B cell (primary cell): ENCODE measurements at regions not wholly inside any gene's neighbourhood (a gene's known extent, or its start where the extent isn't known, plus 50 kb on each side); places are given as distances from the start of the nearest gene placed in this dataset.

Experiments
- ATAC-seq: fragments of 200-7000 bp; cut with Tn5 transposase; one replicate; pipeline ENCODE4 v1.10.0; 2021; ENCODE audit warnings: low read depth, mild to moderate bottlenecking, moderate number of reproducible peaks, moderate library complexity
- CTCF ChIA-PET: fragments of 350-600 bp; sonication (Branson Sonifier 250); formaldehyde crosslinking; loops from one replicate; lab custom pipeline; 2021; ENCODE audit warnings: antibody characterized with exemption, inconsistent platforms; lab: Charles Lee
- POLR2A ChIA-PET: fragments of 350-600 bp; sonication (Branson Sonifier 250); formaldehyde crosslinking; loops from one replicate; lab custom pipeline; 2021; ENCODE audit warnings: antibody characterized with exemption; lab: Charles Lee
- DNase-seq: peaks from one replicate; pipeline ENCODE4 v3.0.0; 2013
- H2AFZ ChIP-seq: 2 replicates; pipeline ENCODE4 v1.6.1; 2012; ENCODE audit warnings: mild to moderate bottlenecking, low read depth, low read length; ENCODE audit not compliant: insufficient read depth, poor library complexity, severe bottlenecking
- H3K27ac ChIP-seq, 2 donors: 1 replicate in 1 of 2; 2 replicates in 1 of 2; pipeline ENCODE4 v1.5.1; 2012 to 2013; ENCODE audit warnings: low read length in 2 of 2, mild to moderate bottlenecking in 2 of 2, moderate library complexity in 1 of 2
- H3K27me3 ChIP-seq, 4 experiments: fragments of 200-600 bp in 1 of 4; sonication (generic) in 1 of 4; replicated peaks in 1 of 4; 1 replicate in 2 of 4; 2 replicates in 2 of 4; pipeline versions ENCODE4 v1.6.1 to v1.7.0; 2013 to 2016; ENCODE audit warnings: low read length in 3 of 4, mild to moderate bottlenecking in 2 of 4, mixed read lengths in 1 of 4, moderate library complexity in 1 of 4; ENCODE audit not compliant: insufficient read depth in 4 of 4, control insufficient read depth in 3 of 4; ENCODE audit errors: control extremely low read depth in 1 of 4
- H3K36me3 ChIP-seq, 2 experiments: replicated peaks in 1 of 2; 1 replicate in 1 of 2; 2 replicates in 1 of 2; pipeline versions ENCODE4 v1.6.1 to v1.7.1; 2013; ENCODE audit warnings: low read length in 1 of 2; ENCODE audit not compliant: insufficient read depth in 2 of 2, control insufficient read depth in 1 of 2; ENCODE audit errors: control extremely low read depth in 1 of 2, extremely low read depth in 1 of 2
- H3K4me1 ChIP-seq, 2 donors: fragments of 200-600 bp in 1 of 2; sonication (generic) in 1 of 2; 1 replicate in 1 of 2; 2 replicates in 1 of 2; pipeline versions ENCODE4 v1.5.1 to v1.6.1; 2013 to 2017; ENCODE audit warnings: low read length in 2 of 2; ENCODE audit not compliant: control insufficient read depth in 2 of 2, insufficient read depth in 2 of 2
- H3K4me2 ChIP-seq: replicated peaks from 2 replicates; pipeline ENCODE3; 2012; ENCODE audit warnings: mild to moderate bottlenecking, low read depth, low read length; ENCODE audit not compliant: poor library complexity, severe bottlenecking
- H3K4me3 ChIP-seq, 5 experiments: fragments of 200-600 bp in 1 of 5; sonication (generic) in 1 of 5; 1 replicate in 3 of 5; 2 replicates in 2 of 5; pipeline versions ENCODE4 v1.5.1 to v1.7.0; 2011 to 2016; ENCODE audit warnings: low read length in 4 of 5, mild to moderate bottlenecking in 4 of 5, low read depth in 2 of 5, control low read depth in 1 of 5, moderate library complexity in 1 of 5; ENCODE audit not compliant: insufficient read depth in 1 of 5; ENCODE audit errors: control extremely low read depth in 1 of 5, extremely low read depth in 1 of 5
- H3K79me2 ChIP-seq: fragments of 200-600 bp; sonication (generic); one replicate; pipeline ENCODE4 v1.6.0; 2016; ENCODE audit warnings: low read length; ENCODE audit not compliant: control insufficient read depth, insufficient read depth
- H3K9ac ChIP-seq: fragments of 200-600 bp; sonication (generic); 2 replicates; pipeline ENCODE4 v1.6.1; 2017; ENCODE audit warnings: mild to moderate bottlenecking, low read length, moderate library complexity
- H3K9me3 ChIP-seq, 3 donors: one replicate each; pipeline versions ENCODE4 v1.6.1 to v1.7.1; 2013; ENCODE audit warnings: low read length in 2 of 3; ENCODE audit not compliant: control insufficient read depth in 2 of 3, insufficient read depth in 1 of 3; ENCODE audit errors: control extremely low read depth in 1 of 3
- H4K20me1 ChIP-seq: 2 replicates; pipeline ENCODE4 v1.6.0; 2012; ENCODE audit warnings: mild to moderate bottlenecking, low read length; ENCODE audit not compliant: insufficient read depth, control insufficient read depth, poor library complexity, severe bottlenecking
- H3K27ac Mint-ChIP-seq: one replicate; pipeline ENCODE4 v1.8.0; 2021; ENCODE audit warnings: mixed read lengths
- H3K27me3 Mint-ChIP-seq: one replicate; pipeline ENCODE4 v1.8.0; 2021; ENCODE audit warnings: mixed read lengths
- H3K4me1 Mint-ChIP-seq: one replicate; pipeline ENCODE4 v1.8.0; 2021; ENCODE audit warnings: mixed read lengths
- H3K4me3 Mint-ChIP-seq: one replicate; pipeline ENCODE4 v1.8.0; 2021; ENCODE audit warnings: mixed read lengths
- H3K9me3 Mint-ChIP-seq: one replicate; pipeline ENCODE4 v1.8.0; 2022; ENCODE audit warnings: mixed read lengths; ENCODE audit not compliant: insufficient read depth
- CTCF ChIP-seq: fragments of 200-600 bp; IDR thresholded peaks from one replicate; pipeline ENCODE4 v1.8.0; 2022; ENCODE audit warnings: antibody characterized with exemption, mild to moderate bottlenecking
- EZH2 ChIP-seq: IDR thresholded peaks from 2 replicates; pipeline ENCODE4 v1.6.1; 2012; ENCODE audit warnings: borderline replicate concordance, low read depth, mild to moderate bottlenecking, moderate library complexity, low read length; ENCODE audit not compliant: insufficient read depth, poor library complexity, severe bottlenecking
- WGBS: methylation state at CpG from one replicate; pipeline ENCODE4 v1.1.5; 2013; ENCODE audit warnings: missing lambda C conversion rate; ENCODE audit not compliant: insufficient coverage; 5-methylcytosine and 5-hydroxymethylcytosine counted together
- intact Hi-C: fragments of 100-400 bp; cut with micrococcal nuclease; formaldehyde crosslinking; loops from one replicate; pipeline ENCODE4 v1.10.0; 2022

GRCh38 chr12:46935271-46935847 is 109.6 kb upstream of the SLC38A4 start:
- H3K9me3 ChIP-seq, result peaks cover 0 to 3% (median 1%) of the 10 kb centered on the region in 3 donors
- DNase-seq (no peak), ATAC-seq (no peak)
- no peak overlapping the region for H2AFZ ChIP-seq
- Mint-ChIP-seq H3K9me3 (no peaks in the 10 kb centered on the region), H3K27ac (no peak overlapping the region), H3K4me1 (no peaks in the 10 kb centered on the region), H3K27me3 (peaks cover 20% of the 10 kb centered on the region), H3K4me3 (no peak overlapping the region)
- H3K4me3 ChIP-seq, result no peak overlapping the region
- H3K4me1 ChIP-seq, result no peaks in the 10 kb centered on the region
- CTCF ChIA-PET, result interaction anchor here (1.1 to 2.6 kb wide), 3 partner anchors 272 to 864 kb away, joined by 3 to 9 read pairs (median 4); no protein-coding TSS in a partner anchor
- no peaks in the 10 kb centered on the region for H3K27me3 ChIP-seq
- no peaks in the 10 kb centered on the region for H3K36me3 ChIP-seq
- H3K79me2 ChIP-seq, result no peaks in the 10 kb centered on the region
- intact Hi-C loops, result no loop called here
- H3K4me2 ChIP-seq, result no peak overlapping the region
- no peak overlapping the region for H3K27ac ChIP-seq
- 71% methylated on average over 1 of the region's 3 CpGs for WGBS
- POLR2A ChIA-PET, result no interaction called here
- H3K9ac ChIP-seq, result no peak overlapping the region
- TF ChIP-seq CTCF, result no peak
- no peak for TF ChIP-seq EZH2
- no peaks in the 10 kb centered on the region for H4K20me1 ChIP-seq

GRCh38 chr12:46936042-46936441 is 110.2 kb upstream of the SLC38A4 start:
- Histone ChIP-seq H3K4me1 (no peaks in the 10 kb centered on the region), H3K9ac (no peak overlapping the region), H3K36me3 (no peaks in the 10 kb centered on the region), H2AFZ (no peak overlapping the region), H3K4me2 (no peak overlapping the region), H3K4me3 (no peak overlapping the region), H3K27me3 (no peaks in the 10 kb centered on the region), H3K9me3 (peaks cover 0 to 2% (median 1%) of the 10 kb centered on the region in 3 donors), H3K27ac (no peak overlapping the region), H3K79me2 (no peaks in the 10 kb centered on the region), H4K20me1 (no peaks in the 10 kb centered on the region)
- Mint-ChIP-seq H3K4me3 (no peak overlapping the region), H3K9me3 (no peaks in the 10 kb centered on the region), H3K27ac (no peak overlapping the region), H3K27me3 (peaks cover 20% of the 10 kb centered on the region), H3K4me1 (no peaks in the 10 kb centered on the region)
- TF ChIP-seq EZH2, result no peak
- no peak for TF ChIP-seq CTCF
- intact Hi-C loops, result no loop called here
- POLR2A ChIA-PET, result no interaction called here
- CTCF ChIA-PET, result no interaction called here
- DNase-seq (no peak), ATAC-seq (no peak)
- no CpG with 5 or more reads among the region's 2 CpGs for WGBS
